Vagina (tissue), 2 donors: ENCODE measurements at regions not wholly inside any gene's neighbourhood (a gene's known extent, or its start where the extent isn't known, plus 50 kb on each side); places are given as distances from the start of the nearest gene placed in this dataset.

ENCODE experiments used
- CTCF ChIP-seq, 3 experiments: fragments of 450-650 bp in 2 of 3; fragments of 200-600 bp in 1 of 3; sonication (generic) in 1 of 3; IDR thresholded peaks; one replicate each; pipeline ENCODE4 v1.5.1; 2017 to 2019; ENCODE audit warnings: antibody characterized with exemption in 3 of 3, mild to moderate bottlenecking in 2 of 3, moderate library complexity in 2 of 3
- POLR2A ChIP-seq, 2 donors: fragments of 450-650 bp; IDR thresholded peaks; one replicate each; pipeline ENCODE4 v1.6.1; 2017; ENCODE audit warnings: antibody characterized with exemption in 2 of 2, mild to moderate bottlenecking in 2 of 2, moderate library complexity in 2 of 2
- POLR2AphosphoS5 ChIP-seq, 2 donors: sonication (generic); formaldehyde crosslinking; IDR thresholded peaks; one replicate each; pipeline ENCODE4 v1.9.0; 2017; ENCODE audit warnings: antibody characterized with exemption in 2 of 2, mild to moderate bottlenecking in 2 of 2, low read depth in 1 of 2; ENCODE audit not compliant: insufficient read depth in 1 of 2

- no peak for TF ChIP-seq CTCF (IDR thresholded peaks at IDR 0.05)
- TF ChIP-seq POLR2AphosphoS5 (IDR thresholded peaks at IDR 0.05; ENCODE audit: insufficient read depth in 1 of 2, low read depth in 1 of 2), result no peak
- no peak for TF ChIP-seq POLR2A (IDR thresholded peaks at IDR 0.05)
Measured at GRCh38 chr5:2489306-2489705, 262.2 kb downstream of the IRX2 start.
